Caco-2 (cell line): ENCODE measurements at regions not wholly inside any gene's neighbourhood (a gene's known extent, or its start where the extent isn't known, plus 50 kb on each side); places are given as distances from the start of the nearest gene placed in this dataset.

Experiments used
- BruUV-seq: library from RNA; stranded (reverse); fragments of 400-500 nt; replicated peaks from 2 replicates; lab custom pipeline; 2021; lab: Mats Ljungman, UMichigan
- CTCF ChIA-PET: fragments of 300-600 bp; sonication (Branson Sonifier 250); formaldehyde crosslinking; loops from one replicate; lab custom pipeline; 2022; ENCODE audit warnings: antibody characterized with exemption; lab: Charles Lee
- POLR2A ChIA-PET: fragments of 300-600 bp; sonication (Branson Sonifier 250); formaldehyde crosslinking; loops from one replicate; lab custom pipeline; 2022; ENCODE audit warnings: antibody characterized with exemption; lab: Charles Lee
- DNase-seq, 2 experiments: peaks; one replicate each; pipeline versions ENCODE4 v3.0.0 to v3.0.0-alpha.2; 2020 to 2022
- H3K27me3 ChIP-seq: replicated peaks from 2 replicates; pipeline ENCODE4 v1.6.0; 2011; ENCODE audit warnings: low read length; ENCODE audit not compliant: control insufficient read depth, insufficient read depth
- H3K36me3 ChIP-seq: 2 replicates; pipeline ENCODE4 v1.5.1; 2011; ENCODE audit warnings: low read length; ENCODE audit not compliant: control insufficient read depth, insufficient read depth
- H3K4me1 ChIP-seq: fragments of 250-450 bp; sonication (Bioruptor Pico); 2 replicates; pipeline ENCODE4 v1.5.1; 2020; ENCODE audit warnings: mild to moderate bottlenecking
- H3K4me3 ChIP-seq: 2 replicates; pipeline ENCODE4 v1.5.1; 2011; ENCODE audit warnings: low read depth, mild to moderate bottlenecking, control low read depth, low read length
- H3K9me3 ChIP-seq: fragments of 250-450 bp; sonication (Bioruptor Pico); 2 replicates; pipeline ENCODE4 v1.5.1; 2020; ENCODE audit warnings: mild to moderate bottlenecking, moderate library complexity
- H3K27ac Mint-ChIP-seq: one replicate; pipeline ENCODE4 v1.8.0; 2022; ENCODE audit warnings: mixed read lengths; ENCODE audit not compliant: unreplicated experiment
- H3K27me3 Mint-ChIP-seq: one replicate; pipeline ENCODE4 v1.8.0; 2022; ENCODE audit warnings: mixed read lengths; ENCODE audit not compliant: insufficient read depth, unreplicated experiment
- H3K36me3 Mint-ChIP-seq: one replicate; pipeline ENCODE4 v1.8.0; 2022; ENCODE audit warnings: mild to moderate bottlenecking, mixed read lengths; ENCODE audit not compliant: insufficient read depth, unreplicated experiment
- H3K4me1 Mint-ChIP-seq: one replicate; pipeline ENCODE4 v1.8.0; 2022; ENCODE audit warnings: low read depth, mixed read lengths; ENCODE audit not compliant: unreplicated experiment
- H3K4me3 Mint-ChIP-seq: one replicate; pipeline ENCODE4 v1.8.0; 2022; ENCODE audit warnings: mild to moderate bottlenecking, moderate library complexity, mixed read lengths; ENCODE audit not compliant: unreplicated experiment
- H3K9me3 Mint-ChIP-seq: one replicate; pipeline ENCODE4 v1.8.0; 2022; ENCODE audit warnings: mixed read lengths; ENCODE audit not compliant: unreplicated experiment
- CTCF ChIP-seq, 2 experiments: fragments of 200-600 bp in 1 of 2; IDR thresholded peaks; 1 replicate in 1 of 2; 2 replicates in 1 of 2; pipeline versions ENCODE4 v1.5.1 to v1.8.0; 2011 to 2022; ENCODE audit warnings: antibody characterized with exemption in 1 of 2, control low read depth in 1 of 2, inconsistent platforms in 1 of 2, low read depth in 1 of 2, low read length in 1 of 2, mild to moderate bottlenecking in 1 of 2, moderate library complexity in 1 of 2; ENCODE audit not compliant: insufficient read depth in 1 of 2, severe bottlenecking in 1 of 2, unreplicated experiment in 1 of 2
- intact Hi-C: fragments of 100-400 bp; cut with micrococcal nuclease; formaldehyde crosslinking; loops from one replicate; pipeline ENCODE4 v1.10.0; 2022; ENCODE audit not compliant: unreplicated experiment

DNA sequence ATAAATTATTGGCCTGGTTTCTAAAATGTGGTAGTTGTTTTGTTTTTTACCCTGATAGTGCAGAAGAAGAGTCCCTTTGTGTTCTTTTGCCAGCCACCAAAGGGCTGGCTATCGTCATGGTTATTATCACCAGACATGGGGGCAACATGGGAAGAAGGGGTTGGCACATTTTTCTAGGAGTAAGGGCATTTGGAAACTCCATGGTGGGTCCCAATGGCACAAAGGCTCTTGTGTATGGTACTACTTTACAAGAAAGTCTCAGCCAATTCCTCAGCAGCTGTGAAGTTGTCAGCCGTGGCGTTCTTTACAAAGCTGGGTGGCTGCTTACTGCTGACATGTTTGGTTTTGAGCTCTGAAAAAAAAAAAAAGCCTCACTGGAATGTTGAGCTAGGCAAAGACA, 330.4 kb upstream of the ESRRG start:
- no peaks in the 10 kb centered on the region for H3K4me1 ChIP-seq
- Mint-ChIP-seq H3K27ac (no peak overlapping the region), H3K4me3 (no peak overlapping the region), H3K4me1 (no peaks in the 10 kb centered on the region), H3K9me3 (peaks cover 11% of the 10 kb centered on the region), H3K27me3 (no peaks in the 10 kb centered on the region), H3K36me3 (no peaks in the 10 kb centered on the region)
- H3K9me3 ChIP-seq = no peaks in the 10 kb centered on the region; the same call in 1 of the 2 replicates
- no peak overlapping the region for H3K4me3 ChIP-seq
- no peaks in the 10 kb centered on the region for H3K27me3 ChIP-seq
- BruUV-seq = no TSS peak
- intact Hi-C loops = no loop called here
- TF ChIP-seq CTCF (IDR thresholded peaks at IDR 0.05; ENCODE audit: insufficient read depth in 1 of 2, low read depth in 1 of 2, low read length in 1 of 2, severe bottlenecking in 1 of 2, unreplicated experiment in 1 of 2) = no peak
- H3K36me3 ChIP-seq = no peaks in the 10 kb centered on the region
- ChIA-PET CTCF (no interaction called here), POLR2A (no interaction called here)
- DNase-seq = no peak

- H3K9me3 ChIP-seq = no peaks in the 10 kb centered on the region
- no peaks in the 10 kb centered on the region for H3K36me3 ChIP-seq
- no peak for DNase-seq
- H3K4me3 Mint-ChIP-seq = no peak overlapping the region
- no TSS peak for BruUV-seq
- no peaks in the 10 kb centered on the region for H3K4me1 Mint-ChIP-seq
- no peaks in the 10 kb centered on the region for H3K36me3 Mint-ChIP-seq
- no peaks in the 10 kb centered on the region for H3K27me3 ChIP-seq
- no peaks in the 10 kb centered on the region for H3K27me3 Mint-ChIP-seq
- intact Hi-C loops = no loop called here
- H3K27ac Mint-ChIP-seq = no peak overlapping the region
- H3K4me1 ChIP-seq = no peaks in the 10 kb centered on the region
- H3K4me3 ChIP-seq = no peak overlapping the region
- TF ChIP-seq CTCF (IDR thresholded peaks at IDR 0.05; ENCODE audit: insufficient read depth in 1 of 2, low read depth in 1 of 2, low read length in 1 of 2, severe bottlenecking in 1 of 2, unreplicated experiment in 1 of 2) = no peak
- POLR2A ChIA-PET = no interaction called here
- H3K9me3 Mint-ChIP-seq = peaks cover 9% of the 10 kb centered on the region
- CTCF ChIA-PET = no interaction called here
Observed at GRCh38 chr1:217052626-217053025, 329.4 kb upstream of the ESRRG start.

DNA sequence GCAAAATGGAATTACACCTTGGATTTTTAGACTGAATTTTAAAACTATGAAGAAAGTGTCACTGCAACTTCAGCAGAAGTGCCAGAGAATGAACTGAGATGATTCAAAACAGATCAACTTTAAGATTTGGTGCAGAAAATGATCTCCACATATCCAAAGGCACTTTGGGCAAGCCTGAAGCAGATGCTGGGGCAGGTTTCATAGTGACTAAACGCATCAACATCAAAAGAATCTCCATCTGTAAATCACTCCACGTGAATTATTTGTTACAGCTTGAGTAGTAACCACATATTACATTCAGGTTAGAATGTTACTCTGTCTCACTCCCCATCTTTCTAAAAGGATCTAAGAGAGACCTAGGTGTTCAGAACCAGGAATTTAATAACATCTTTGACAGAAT, 329.0 kb upstream of the ESRRG start:
- Mint-ChIP-seq H3K9me3 (peaks cover 10% of the 10 kb centered on the region), H3K27ac (no peak overlapping the region), H3K4me1 (no peaks in the 10 kb centered on the region), H3K27me3 (no peaks in the 10 kb centered on the region), H3K36me3 (no peaks in the 10 kb centered on the region), H3K4me3 (no peak overlapping the region)
- no peaks in the 10 kb centered on the region for H3K9me3 ChIP-seq
- no peaks in the 10 kb centered on the region for H3K36me3 ChIP-seq
- POLR2A ChIA-PET = no interaction called here
- no peak for TF ChIP-seq CTCF (IDR thresholded peaks at IDR 0.05; ENCODE audit: insufficient read depth in 1 of 2, low read depth in 1 of 2, low read length in 1 of 2, severe bottlenecking in 1 of 2, unreplicated experiment in 1 of 2)
- BruUV-seq = no TSS peak
- CTCF ChIA-PET = no interaction called here
- H3K27me3 ChIP-seq = no peaks in the 10 kb centered on the region
- H3K4me1 ChIP-seq = no peaks in the 10 kb centered on the region
- no peak for DNase-seq
- intact Hi-C loops = no loop called here
- no peak overlapping the region for H3K4me3 ChIP-seq
